A673 (cell line): ENCODE measurements at regions not wholly inside any gene's neighbourhood (a gene's known extent, or its start where the extent isn't known, plus 50 kb on each side); places are given as distances from the start of the nearest gene placed in this dataset.

ENCODE experiments used
- BruUV-seq: library from RNA; stranded (reverse); fragments of 400-500 nt; replicated peaks from 2 replicates; lab custom pipeline; 2021; lab: Mats Ljungman, UMichigan
- CTCF ChIA-PET: fragments of 300-600 bp; sonication (Branson Sonifier 250); formaldehyde crosslinking; loops from one replicate; lab custom pipeline; 2022; ENCODE audit warnings: antibody characterized with exemption; lab: Charles Lee
- POLR2A ChIA-PET: fragments of 300-600 bp; sonication (Branson Sonifier 250); formaldehyde crosslinking; loops from one replicate; lab custom pipeline; 2022; ENCODE audit warnings: antibody characterized with exemption; ENCODE audit not compliant: low non-redundant PET; lab: Charles Lee
- DNase-seq: peaks from one replicate; pipeline ENCODE4 v3.0.0-alpha.2; 2015; ENCODE audit warnings: low spot score
- H3K27ac ChIP-seq: fragments of 200-600 bp; sonication (generic); 2 replicates; pipeline ENCODE4 v1.5.1; 2016; ENCODE audit warnings: mixed run types, low read depth, mild to moderate bottlenecking, mixed read lengths, antibody characterized with exemption, low read length; ENCODE audit not compliant: poor library complexity, severe bottlenecking
- H3K27me3 ChIP-seq: fragments of 200-600 bp; sonication (generic); replicated peaks from 2 replicates; pipeline ENCODE4 v1.6.1; 2017; ENCODE audit warnings: mixed run types, low read depth, mild to moderate bottlenecking, mixed read lengths, antibody characterized with exemption, low read length; ENCODE audit not compliant: insufficient read depth, poor library complexity
- H3K36me3 ChIP-seq: fragments of 200-600 bp; sonication (generic); 2 replicates; pipeline ENCODE4 v1.6.1; 2016; ENCODE audit warnings: mixed run types, mild to moderate bottlenecking, mixed read lengths, antibody characterized with exemption, low read length; ENCODE audit not compliant: insufficient read depth, poor library complexity, severe bottlenecking
- H3K4me1 ChIP-seq: fragments of 200-600 bp; sonication (generic); 2 replicates; pipeline ENCODE4 v1.6.1; 2017; ENCODE audit warnings: mixed run types, mild to moderate bottlenecking, mixed read lengths, antibody characterized with exemption, low read length; ENCODE audit not compliant: insufficient read depth, poor library complexity, severe bottlenecking
- H3K4me3 ChIP-seq: fragments of 200-600 bp; sonication (generic); 2 replicates; pipeline ENCODE4 v1.5.1; 2016; ENCODE audit warnings: low read depth, mixed run types, mild to moderate bottlenecking, mixed read lengths, low read length; ENCODE audit not compliant: poor library complexity, severe bottlenecking
- H3K9me3 ChIP-seq: fragments of 200-600 bp; sonication (generic); 2 replicates; pipeline ENCODE4 v1.6.1; 2016; ENCODE audit warnings: mixed run types, low read depth, mild to moderate bottlenecking, mixed read lengths, antibody characterized with exemption, low read length; ENCODE audit not compliant: poor library complexity, severe bottlenecking
- CTCF ChIP-seq: fragments of 300-800, 200-600 bp; sonication (generic); conservative IDR thresholded peaks from 2 replicates; pipeline ENCODE4 v1.5.1; 2017; ENCODE audit warnings: low read depth, mild to moderate bottlenecking, antibody characterized with exemption, low read length, moderate library complexity, mixed read lengths
- EZH2 ChIP-seq: fragments of 200-600 bp; sonication (generic); IDR thresholded peaks from 2 replicates; pipeline ENCODE4 v1.6.1; 2017; ENCODE audit warnings: borderline replicate concordance, low read depth, mild to moderate bottlenecking, mixed read lengths, antibody characterized with exemption, low read length; ENCODE audit not compliant: poor library complexity, severe bottlenecking
- intact Hi-C: fragments of 100-400 bp; cut with micrococcal nuclease; formaldehyde crosslinking; loops from one replicate; pipeline ENCODE4 v1.10.0; 2022; ENCODE audit not compliant: unreplicated experiment

GRCh38 chr11:41665441-41666360 is 206.2 kb upstream of the LRRC4C start:
- no peaks in the 10 kb centered on the region for H3K36me3 ChIP-seq
- no peak overlapping the region for H3K27ac ChIP-seq
- peaks cover 20% of the 10 kb centered on the region for H3K9me3 ChIP-seq
- no peaks in the 10 kb centered on the region for H3K27me3 ChIP-seq
- ChIA-PET POLR2A (no interaction called here), CTCF (interaction anchor here (0.7 kb wide), 1 partner anchor 1571 kb away, joined by 6 read pairs; no protein-coding TSS in a partner anchor)
- H3K4me3 ChIP-seq: no peak overlapping the region
- no peaks in the 10 kb centered on the region for H3K4me1 ChIP-seq
- DNase-seq: no peak
- intact Hi-C loops: no loop called here
- TF ChIP-seq CTCF (no peak), EZH2 (no peak)
- no TSS peak for BruUV-seq

- TF ChIP-seq EZH2: no peak
- no peak for TF ChIP-seq CTCF
- Histone ChIP-seq H3K4me3 (no peak overlapping the region), H3K4me1 (no peaks in the 10 kb centered on the region), H3K27ac (no peak overlapping the region), H3K9me3 (peaks cover 14% of the 10 kb centered on the region), H3K27me3 (no peaks in the 10 kb centered on the region), H3K36me3 (no peaks in the 10 kb centered on the region)
- intact Hi-C loops: no loop called here
- no peak for DNase-seq
- ChIA-PET POLR2A (no interaction called here), CTCF (interaction anchor here (0.6 kb wide), 1 partner anchor 458 kb away, joined by 5 read pairs; no protein-coding TSS in a partner anchor)
- BruUV-seq: no TSS peak
Measured at GRCh38 chr11:41666951-41667653, 207.7 kb upstream of the LRRC4C start.

GRCh38 chr11:41675205-41675604 is 215.8 kb upstream of the LRRC4C start:
- Histone ChIP-seq H3K9me3 (peaks cover 14% of the 10 kb centered on the region), H3K4me1 (no peaks in the 10 kb centered on the region), H3K36me3 (no peaks in the 10 kb centered on the region), H3K27ac (no peak overlapping the region), H3K27me3 (no peaks in the 10 kb centered on the region), H3K4me3 (no peak overlapping the region)
- intact Hi-C loops: no loop called here
- POLR2A ChIA-PET: no interaction called here
- no TSS peak for BruUV-seq
- TF ChIP-seq CTCF (no peak), EZH2 (no peak)
- no peak for DNase-seq
- CTCF ChIA-PET: no interaction called here
